ENCODE measurements at regions not wholly inside any gene's neighbourhood (a gene's known extent, or its start where the extent isn't known, plus 50 kb on each side); places are given as distances from the start of the nearest gene placed in this dataset.

DNA sequence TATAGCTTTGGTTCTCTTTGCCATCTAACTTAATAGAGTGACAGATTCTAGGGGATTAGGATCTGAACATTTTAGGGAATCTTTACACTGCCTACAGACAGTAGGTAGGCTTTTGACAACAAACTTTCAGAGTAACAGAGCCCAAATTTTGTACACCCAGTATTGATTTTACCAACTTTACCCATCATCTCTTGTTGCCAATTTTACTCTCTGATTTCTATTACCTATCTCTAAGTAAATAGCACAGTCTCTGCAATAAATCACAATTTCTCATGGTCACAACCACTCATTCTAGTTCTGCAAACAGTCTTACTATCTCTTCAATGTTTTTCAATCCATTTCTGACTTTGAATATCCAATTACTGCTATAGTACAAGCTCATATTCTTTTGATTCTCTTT lies 1097.6 kb upstream of the PHF14 start:
- DNase-seq, result no peak

- DNase-seq, result no peak
These were observed 1084.1 kb upstream of the PHF14 start for GRCh38 chr7:9889554-9889953.

DNA sequence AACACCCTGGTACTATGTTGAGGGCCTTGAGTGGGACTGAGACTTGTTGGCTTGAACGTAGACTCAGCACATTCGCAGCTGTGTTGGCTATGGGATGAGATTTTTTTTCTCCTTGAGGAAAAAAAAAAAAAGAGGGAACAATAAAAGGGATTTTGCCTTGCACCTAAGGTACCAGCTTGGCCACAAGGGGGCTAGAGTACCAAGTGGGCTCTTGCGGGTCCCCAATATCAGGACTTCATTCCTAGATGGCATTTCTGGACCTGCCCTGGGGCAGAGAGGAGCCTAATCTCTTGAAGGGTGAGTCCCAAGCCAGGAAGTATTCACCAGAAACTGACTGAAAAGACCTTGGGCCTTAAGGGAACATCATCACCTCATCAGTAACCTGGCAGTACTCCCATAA lies 1083.6 kb upstream of the PHF14 start:
- no peak for DNase-seq

GRCh38 chr7:9891056-9891455 lies 1082.6 kb upstream of the PHF14 start:
- no peak for DNase-seq

DNA sequence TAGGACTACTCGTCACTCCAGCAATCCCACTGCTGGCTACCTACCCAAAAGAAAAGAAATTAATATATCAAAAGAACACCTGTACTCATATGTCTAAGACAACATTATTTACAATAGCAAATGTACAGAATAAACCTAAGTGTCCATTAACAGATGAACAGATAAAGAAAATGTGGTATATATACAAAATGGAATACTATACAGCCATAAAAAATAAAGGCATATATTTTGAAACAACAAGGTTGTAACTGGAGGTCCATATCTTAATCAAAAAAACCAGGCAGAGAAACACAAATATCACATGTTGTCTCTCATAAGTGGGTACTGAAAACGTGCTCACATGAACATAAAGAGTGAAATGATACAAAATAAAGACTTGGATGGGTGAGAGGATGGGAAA lies 1073.3 kb upstream of the PHF14 start:
- DNase-seq, result no peak

DNA sequence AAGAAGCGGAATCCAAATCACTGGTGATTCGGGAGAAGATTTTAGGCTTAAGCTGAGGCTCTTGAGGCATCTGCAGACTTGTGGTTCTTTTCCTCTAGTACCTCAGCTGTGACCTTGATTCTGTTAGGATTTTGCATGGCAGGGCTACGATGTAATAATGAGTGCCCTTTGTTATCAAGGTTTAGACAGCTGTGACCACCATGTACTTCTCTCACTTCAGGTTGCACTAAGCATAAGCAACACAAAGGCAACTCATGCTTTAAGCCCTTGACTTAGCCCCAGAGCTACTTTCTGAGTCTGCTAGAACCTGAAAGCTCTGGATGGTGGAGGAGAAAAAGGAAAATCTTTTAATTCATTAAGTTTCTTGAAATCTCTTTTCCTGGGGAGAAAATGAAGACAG lies 1052.3 kb upstream of the PHF14 start:
- no peak for DNase-seq

DNA sequence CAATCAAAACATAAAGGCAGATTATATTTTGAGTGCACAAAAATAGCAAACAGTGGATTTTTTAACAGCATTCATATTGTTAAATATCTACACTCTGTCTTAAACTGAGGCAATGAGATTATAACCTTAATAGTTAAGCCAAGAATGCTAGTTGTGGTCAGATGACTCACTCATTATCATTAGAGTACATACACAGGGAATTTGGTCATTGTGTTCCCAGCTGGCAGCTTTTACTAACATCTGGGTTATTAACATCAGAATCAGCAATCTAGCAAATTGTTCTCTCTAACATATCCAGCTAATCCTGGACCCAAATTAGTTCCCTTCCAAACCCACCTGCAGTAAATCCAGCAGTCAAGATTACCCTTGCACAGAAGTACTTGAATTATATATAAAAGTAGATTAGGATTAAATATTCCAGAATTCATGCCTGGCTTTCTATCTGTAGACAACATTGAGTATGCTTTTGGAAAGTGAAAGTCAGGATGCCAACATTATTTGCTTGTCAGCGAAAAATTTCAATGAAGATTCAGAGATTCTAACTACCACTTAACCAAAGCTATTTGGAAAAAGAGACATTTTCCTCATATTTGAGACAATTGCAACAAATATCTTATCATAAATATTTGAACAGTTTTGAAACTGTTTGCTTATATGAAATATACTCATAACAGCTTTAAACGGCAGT lies 1035.6 kb upstream of the PHF14 start:
- DNase-seq, result no peak

GRCh38 chr7:9939176-9939575 lies 1034.5 kb upstream of the PHF14 start:
- DNase-seq, result no peak

DNA sequence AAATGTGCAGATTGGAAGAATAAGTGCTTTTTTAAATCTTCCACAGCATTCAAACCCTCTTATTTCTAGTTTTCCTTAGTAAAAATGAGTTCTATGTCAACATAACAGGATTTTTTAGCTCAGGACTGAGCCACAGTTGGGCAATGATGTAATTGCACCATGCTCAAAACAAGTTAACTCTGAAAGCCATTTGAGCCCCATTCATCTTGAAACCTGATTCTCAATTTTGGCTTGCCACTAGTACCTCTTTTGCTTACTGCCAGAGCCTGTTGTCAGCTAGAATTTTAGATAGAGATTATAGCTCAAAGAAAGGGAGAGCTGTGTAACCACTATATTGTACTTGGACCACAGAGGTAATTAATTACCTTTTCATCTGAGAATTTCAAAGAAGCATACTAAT lies 1028.5 kb upstream of the PHF14 start:
- DNase-seq, result peak; percentile 67

DNA sequence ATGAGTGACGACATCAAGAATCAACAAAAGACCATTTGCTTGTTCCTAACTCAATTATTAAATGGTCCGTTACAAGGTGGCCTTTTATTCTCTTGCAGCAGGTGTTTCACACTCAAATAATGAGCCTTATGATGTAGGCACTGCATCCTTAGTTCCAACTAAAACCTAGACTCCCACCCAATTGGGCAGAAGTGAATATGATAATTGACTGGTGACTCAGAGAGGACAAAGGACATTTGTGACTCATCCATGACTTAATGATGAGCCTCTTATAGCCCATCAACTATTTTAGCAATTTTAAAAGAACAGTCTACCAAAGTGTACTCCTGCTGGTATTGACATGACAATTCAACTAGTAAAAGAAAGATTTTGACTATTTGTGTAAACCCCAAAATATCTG lies 1027.8 kb upstream of the PHF14 start:
- peak; percentile 59 for DNase-seq

GRCh38 chr7:9955138-9955537 lies 1018.5 kb upstream of the PHF14 start:
- DNase-seq, result no peak

DNA sequence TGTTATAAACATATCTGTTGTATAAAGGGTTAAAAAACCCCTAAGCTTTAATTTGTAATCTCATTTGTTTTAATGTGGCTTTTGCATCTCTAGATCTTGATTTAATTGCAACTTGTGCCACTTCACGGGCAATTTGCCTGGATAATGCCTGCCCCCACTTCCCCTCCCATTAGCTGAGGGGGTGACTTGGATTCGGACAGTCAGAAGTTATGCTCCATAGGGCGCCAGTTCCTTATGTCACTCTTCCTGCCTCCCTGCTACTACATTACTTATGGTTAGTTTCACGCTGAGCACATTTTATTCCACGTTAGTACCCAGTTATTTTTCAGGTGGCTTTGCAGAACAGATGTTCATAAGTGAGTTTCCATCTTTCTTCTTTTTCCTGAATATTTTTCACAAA lies 1015.2 kb upstream of the PHF14 start:
- DNase-seq, result no peak

- no peak for DNase-seq
These were observed 1013.2 kb upstream of the PHF14 start for GRCh38 chr7:9960460-9960859.

GRCh38 chr7:9961161-9961922 lies 1012.3 kb upstream of the PHF14 start:
- DNase-seq, result no peak

GRCh38 chr7:9962742-9963141 lies 1010.9 kb upstream of the PHF14 start:
- no peak for DNase-seq

GRCh38 chr7:9978106-9979064 lies 995.3 kb upstream of the PHF14 start:
- no peak for DNase-seq

DNA sequence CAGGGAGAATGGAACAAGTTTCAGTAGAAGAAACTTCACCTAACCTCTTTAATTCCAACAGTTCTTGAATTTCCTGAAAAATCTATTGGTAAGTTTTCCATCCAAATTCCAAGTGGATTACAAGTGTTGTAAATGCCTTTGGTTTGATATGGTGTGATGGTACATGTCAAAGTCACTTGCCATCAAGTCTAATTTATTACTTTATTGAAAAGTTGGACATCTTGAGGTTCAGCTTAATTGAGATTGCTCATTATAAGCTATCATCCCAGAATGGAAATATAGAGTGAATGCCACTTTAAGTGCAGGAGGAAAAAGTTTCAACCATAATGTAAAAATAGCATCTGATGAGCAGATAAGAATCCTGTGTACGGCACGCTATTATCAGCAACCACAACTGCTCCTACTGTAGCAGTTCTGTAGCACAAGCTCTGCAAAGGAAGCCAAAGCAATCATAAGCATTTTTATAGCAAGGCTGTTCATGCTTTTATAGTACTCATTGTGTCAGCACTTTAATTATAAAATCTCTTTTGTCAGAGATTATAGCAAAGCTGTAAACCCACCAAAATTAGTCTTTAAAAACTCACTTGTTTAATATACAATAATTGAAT lies 991.8 kb upstream of the PHF14 start:
- no peak for DNase-seq

DNA sequence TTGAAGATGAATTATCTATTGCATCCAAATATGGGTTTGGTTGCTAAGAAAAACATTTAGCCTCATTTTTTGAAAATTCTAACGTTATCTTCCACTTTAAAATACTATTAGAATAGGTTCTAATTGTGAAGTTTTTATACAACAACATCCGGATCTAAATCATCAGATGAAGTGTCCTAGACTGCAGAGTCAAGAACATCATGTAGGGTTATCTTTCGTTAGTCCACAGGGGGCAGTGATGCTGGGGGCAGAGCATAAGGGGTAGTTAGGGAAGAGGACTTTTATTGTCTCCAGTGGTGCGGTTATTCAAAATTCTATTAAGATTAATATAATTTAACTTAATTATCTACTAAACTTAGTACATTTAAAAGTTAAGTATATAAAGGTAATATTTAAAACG lies 990.6 kb upstream of the PHF14 start:
- DNase-seq, result no peak

DNA sequence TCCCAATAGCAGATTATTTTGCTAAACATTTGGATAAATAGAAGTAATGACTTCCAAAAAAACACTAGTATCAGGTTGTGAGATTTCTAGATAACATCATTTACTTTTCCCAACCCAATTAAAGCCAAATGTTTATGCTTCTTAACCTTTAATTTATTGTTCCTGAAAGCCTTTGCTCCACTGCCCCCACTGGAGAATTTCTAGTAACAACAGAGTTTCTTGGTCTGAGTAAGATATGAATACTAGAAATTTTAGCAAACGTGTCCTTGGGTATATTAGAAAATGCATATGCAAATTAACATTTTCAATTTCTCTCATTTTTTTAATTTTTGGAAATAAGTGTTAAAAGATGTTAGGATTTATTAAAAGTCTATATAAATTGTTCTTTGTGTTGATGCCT lies 958.0 kb upstream of the PHF14 start:
- no peak for DNase-seq

GRCh38 chr7:10022480-10022879 lies 951.2 kb upstream of the PHF14 start:
- DNase-seq, result no peak

DNA sequence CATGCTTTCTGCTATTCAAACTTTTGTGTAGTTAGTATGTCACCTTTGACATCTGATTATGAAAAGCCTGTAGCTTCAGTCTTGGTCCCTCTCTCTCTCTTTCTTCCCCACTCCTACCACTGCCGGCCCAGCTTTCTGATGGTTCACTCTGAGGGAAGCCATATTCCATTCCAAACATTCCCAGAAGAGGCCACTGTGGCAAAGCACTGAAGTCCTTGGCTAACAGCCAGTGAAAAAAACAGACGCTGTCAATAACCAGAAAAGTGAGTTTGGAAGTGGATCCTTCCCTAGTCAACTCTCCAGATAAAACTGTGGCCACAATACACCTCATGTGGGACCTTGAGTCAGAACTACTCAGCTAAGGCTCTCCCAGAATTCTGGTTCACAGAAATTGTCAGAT lies 950.7 kb upstream of the PHF14 start:
- peak; percentile 34 for DNase-seq

- DNase-seq, result no peak
These were observed 938.7 kb upstream of the PHF14 start for GRCh38 chr7:10034843-10035556.

DNA sequence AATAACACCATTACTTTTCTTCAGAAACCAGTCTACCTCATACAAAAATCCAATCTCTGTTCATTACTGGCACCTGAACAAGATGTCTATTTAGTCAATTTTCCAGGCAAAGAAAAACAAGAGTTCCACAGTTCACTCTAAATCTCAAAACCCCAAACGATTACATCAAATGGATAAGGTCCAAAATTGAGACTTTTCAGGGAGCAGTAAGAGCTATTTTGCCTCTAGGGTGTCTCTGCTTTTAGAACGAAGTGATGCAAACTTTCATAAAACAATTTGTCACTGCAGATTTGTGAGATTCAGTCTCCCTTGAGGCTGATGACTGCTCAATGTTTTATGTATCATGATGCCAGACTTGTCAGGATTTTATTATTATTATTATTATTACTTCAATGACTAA lies 937.0 kb upstream of the PHF14 start:
- no peak for DNase-seq
